Activated CD4-positive, alpha-beta T cell treated with anti-CD3 and anti-CD28 coated beads, Interleukin-2, amount 50 U/mL, for 1 hour (primary cell): ENCODE measurements at regions not wholly inside any gene's neighbourhood (a gene's known extent, or its start where the extent isn't known, plus 50 kb on each side); places are given as distances from the start of the nearest gene placed in this dataset.
"Not testable (repeated sequence)": the region's sequence is repeated elsewhere in the genome, so short reads cannot be mapped to it uniquely, and the experiment has no call there.

Experiments used
- DNase-seq: peaks from one replicate; pipeline ENCODE4 v3.0.0-alpha.2; 2020

DNA sequence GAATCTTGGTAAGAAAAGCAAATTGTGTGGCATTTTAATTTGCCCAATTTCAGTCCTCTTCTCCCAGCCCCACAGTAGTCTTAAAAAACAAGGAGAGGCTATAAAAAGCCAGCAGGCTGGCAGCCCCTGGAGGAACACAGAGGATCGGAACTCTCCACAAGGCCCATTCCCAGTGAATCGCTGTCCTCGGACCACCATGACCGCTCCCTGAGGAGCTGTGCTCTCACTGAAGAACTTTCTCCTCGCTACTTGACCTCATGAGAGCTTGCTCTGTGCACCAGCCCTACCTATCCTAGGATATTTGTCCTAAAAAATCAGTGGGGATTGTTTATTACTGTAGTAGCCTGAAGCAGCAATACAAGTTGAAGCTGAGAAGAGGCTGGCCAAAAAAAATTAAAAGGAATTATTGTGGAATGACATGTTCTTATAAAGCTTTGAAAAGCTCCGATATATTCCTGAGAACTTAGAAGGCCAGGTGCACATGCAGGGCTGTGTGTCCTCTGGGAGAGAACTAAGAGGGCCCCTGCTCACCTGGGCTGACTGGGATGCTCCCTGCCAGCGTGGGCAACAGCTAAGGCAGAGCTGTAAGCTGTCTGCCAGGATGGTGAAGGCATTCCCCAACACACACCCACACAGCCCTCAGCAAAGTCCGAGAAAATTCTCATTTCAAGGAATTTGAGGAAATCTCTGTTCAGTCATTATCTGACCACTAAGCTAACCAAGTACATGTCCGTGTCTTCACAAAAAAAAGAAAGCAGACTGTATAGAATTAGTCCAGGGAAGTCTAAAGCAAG is 148.8 kb upstream of the SFSWAP start:
- DNase-seq = no peak

DNA sequence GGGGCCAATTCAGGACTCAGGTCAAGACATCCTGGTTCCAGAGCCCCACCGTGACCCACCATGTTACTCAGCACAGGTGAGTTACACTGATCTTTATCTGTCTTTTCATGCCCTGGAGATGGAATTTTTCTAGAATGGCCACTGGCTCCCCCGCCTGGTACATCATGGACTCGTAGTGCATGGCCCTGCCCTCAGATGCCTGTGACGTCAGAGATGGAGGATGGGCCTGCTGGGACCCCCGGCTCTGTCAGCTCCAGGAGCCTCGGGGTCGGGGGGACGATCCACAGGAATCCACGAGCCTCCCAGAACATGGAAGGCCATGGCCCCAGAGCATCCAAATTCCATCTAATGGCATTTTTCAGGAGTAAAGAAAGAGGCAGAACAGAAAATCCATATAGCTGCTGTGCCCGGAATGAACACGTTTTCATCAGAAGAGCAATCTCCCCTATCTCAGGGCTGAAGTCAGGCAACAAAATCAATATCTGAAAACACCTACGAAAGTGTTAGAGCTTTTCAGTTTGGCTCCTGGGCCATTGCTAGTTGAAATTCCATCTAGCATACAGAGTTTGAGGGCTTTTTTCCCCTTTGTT is 146.7 kb upstream of the SFSWAP start:
- DNase-seq = not testable (repeated sequence)

DNA sequence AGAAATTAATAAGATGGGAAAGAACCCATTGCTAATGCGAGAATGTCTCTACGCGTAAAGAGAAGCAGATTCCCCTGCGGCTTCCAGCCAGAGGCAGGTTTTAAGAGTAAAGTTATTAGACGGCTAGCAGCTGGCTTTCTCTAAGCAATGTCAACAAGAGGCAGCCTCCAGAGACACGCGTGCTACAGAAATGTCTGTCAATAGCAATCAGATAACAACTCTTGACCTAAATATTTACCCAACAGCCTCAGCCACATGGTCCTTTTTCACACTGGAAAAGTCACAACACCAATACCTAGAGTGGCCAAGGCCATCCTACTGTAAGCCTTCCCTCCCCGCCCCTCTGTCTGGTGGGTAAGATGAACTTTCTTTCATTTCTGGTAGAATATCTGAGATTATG is 146.0 kb upstream of the SFSWAP start:
- no peak for DNase-seq

DNA sequence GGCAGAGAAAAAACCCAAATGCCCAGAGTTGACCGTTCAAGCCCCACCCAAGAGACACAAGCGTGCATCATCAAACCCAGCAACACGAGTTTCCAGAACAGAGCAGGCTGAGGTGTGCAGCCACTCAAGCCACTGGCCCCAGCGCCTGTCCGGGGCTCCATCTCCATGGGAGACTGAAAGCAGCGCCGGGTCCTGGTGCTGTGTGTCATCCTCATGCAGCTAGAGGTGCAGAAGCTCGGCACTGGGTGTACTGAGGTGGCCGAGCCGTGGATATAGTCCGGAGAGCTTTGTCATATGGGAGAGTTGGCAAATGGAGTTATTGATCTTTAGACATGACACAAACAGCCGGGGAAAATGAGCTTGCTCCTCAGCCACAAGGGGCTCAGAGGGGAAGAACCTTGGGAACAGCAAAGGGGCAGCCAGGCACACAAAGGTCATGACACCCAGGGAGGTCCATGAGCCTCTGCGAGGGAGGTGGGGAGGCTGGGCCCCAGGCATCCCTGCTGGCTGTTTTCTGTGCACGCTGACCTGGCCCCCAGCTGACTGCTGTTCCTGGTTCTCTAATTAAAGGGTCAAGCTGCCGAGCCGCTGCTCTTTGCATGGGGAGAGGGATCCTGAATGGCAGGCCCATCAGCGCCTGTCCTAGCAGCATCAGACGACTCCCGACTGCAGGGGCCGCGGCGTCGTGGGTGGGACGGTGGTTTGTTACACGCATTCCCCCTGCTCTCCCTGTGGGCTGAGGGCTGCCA is 145.4 kb upstream of the SFSWAP start:
- no peak for DNase-seq

DNA sequence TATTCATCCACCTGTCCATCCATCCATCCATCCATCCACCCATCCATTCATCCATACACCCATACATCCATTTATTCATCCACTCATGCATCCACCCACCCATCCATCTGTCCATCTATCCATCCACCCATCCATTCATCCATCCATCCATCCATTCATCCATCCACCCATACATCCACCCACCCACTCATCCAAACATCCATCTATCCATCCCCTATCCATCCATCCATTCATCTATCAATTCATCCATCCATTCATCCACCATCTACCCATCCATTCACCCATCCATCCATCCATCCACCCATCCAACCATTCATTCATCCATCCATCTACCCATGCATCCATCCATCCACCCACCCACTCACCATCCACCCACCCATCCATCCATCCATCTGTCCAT is 142.6 kb upstream of the SFSWAP start:
- no peak for DNase-seq

DNA sequence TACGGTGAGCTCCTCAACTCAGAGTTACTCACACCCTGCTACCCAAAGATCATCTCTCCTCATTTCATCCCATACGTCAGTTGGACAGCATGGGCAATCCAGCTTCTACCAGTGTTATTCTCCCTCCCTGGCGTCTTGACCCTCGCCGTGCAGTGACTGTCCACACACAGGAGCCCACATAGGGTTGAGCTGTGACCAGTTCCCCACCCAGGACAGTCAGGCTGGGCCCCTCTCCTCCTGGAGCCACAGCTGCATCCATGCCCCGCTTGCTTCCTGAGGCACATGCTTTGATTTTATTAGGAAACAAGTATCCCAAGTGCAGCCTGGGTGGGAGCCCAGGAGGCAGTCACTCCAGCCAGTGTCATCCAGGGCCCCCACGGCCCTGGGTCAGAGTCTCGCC is 140.3 kb upstream of the SFSWAP start:
- DNase-seq = no peak

DNA sequence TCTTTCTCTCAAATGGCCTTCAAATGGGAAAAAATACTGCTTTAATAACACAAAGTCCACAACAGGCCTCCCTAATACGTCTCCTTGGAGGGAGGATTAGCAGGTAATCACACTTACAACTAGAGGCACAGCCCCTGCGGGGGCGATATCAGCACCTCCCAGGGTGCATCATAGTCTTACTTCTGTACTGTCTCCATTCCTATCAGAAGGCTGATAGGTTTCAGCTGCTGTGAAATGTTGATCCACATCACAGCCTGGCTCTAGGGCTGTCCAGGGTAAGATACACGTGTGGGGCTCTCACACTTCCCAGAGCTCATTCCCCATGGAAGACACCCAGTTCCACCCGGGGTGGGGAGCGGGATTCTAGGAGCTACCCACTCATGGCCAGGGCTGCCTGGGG is 139.1 kb upstream of the SFSWAP start:
- DNase-seq = no peak

DNA sequence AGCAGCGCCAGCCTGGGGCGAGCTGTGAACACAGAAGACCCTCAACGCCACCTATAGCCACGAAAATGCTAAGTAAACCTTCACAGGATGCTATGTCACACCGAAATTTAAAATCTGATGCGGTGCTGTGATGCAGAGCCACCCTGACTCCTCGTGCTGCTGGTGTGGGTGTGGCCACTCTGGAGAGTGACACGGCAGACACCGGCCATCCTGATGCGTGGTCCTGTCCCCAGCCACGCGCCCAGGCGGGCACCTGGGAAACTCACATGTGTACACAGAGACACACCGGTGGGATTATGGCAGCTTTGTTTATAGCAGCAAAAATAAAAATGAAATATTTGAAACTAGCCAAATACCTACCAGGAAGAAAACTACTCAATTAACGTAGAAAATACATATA is 138.3 kb upstream of the SFSWAP start:
- no peak for DNase-seq

DNA sequence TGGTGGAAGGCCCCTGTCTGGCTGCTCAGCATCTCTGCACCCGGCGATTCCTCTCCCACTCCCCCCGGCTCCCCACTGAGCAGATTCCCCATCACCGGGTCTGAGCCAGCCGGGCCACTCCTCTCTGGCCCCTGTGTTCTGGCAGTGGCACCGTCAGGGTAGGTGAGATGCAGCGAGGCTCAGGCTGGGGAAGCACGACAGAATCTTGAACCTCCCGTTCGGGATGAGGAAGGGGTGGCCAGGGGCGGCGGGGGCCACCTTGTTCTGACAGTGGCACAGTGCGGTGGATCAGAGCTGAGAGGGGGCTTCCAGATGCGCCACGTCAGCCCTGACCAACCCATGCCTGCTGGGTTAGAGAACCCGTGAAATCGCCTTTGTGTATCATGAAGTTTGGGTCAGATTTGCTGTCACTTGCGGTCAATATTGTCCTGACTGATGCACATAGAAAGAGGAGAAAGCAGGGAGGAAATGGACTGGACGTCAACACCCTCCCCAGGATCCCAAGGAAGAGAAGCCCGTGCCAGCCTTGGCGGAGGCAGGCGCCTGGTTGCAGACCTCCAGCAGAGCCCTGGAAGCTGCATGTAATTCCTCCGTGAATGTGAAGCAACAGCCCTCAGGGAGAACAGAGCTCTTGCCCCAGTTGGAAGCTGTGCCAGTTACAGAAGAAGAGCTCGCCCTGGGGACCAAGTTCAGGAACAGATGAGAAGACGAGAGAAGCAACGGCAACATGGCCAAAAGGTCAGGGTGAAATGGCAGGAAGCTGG is 137.1 kb upstream of the SFSWAP start:
- no peak for DNase-seq

DNA sequence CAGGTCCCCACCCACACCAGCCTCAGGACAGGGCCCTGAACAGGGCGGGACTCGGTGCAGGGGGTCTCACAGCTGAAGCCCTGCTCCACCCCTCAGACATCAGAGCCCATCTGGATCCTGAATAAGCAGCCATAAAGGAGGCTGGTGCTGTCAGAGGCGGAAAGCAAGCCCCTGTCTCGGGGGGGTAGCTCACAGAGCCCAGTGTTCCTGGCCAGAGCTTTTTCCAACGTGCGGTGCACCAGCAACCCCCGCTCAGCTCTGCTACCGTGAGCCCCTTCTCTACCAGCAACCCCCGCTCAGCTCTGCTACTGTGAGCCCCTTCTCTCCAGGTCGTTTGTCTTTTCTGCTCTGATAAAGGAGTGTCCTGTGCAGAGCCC is 136.5 kb upstream of the SFSWAP start:
- no peak for DNase-seq

DNA sequence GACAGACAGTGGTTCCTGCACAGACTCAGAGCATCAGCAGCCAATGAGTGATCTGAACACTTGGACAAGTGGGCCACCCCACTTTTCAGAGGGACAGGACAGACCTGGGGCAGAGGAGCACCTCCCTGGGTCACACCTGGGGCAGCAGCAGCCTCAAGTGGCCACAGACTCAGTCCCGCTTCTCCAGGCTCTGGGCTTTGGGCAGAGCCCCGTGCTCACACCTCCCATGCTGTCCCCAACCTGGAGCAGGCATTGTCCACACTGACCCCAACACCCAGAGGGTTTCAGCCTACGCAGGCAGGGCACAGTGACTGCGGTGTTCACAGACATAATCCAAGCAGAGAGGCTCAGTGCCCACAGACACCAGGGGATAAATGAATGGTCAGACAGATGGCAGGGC is 135.5 kb upstream of the SFSWAP start:
- no peak for DNase-seq

DNA sequence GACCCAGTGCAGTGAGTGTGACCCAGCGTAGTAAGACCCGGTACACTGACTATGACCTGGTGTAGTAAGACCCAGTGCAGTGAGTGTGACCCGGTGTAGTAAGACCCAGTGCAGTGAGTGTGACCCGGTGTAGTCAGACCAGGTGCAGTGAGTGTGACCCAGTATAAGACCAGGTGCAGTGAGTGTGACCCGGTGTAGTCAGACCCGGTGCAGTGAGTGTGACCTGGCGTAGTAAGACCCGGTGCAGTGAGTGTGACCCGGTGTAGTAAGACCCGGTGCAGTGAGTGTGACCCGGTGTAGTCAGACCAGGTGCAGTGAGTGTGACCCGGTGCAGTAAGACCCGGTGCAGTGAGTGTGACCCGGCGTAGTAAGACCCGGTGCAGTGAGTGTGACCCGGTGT is 134.2 kb upstream of the SFSWAP start:
- not testable (repeated sequence) for DNase-seq

DNA sequence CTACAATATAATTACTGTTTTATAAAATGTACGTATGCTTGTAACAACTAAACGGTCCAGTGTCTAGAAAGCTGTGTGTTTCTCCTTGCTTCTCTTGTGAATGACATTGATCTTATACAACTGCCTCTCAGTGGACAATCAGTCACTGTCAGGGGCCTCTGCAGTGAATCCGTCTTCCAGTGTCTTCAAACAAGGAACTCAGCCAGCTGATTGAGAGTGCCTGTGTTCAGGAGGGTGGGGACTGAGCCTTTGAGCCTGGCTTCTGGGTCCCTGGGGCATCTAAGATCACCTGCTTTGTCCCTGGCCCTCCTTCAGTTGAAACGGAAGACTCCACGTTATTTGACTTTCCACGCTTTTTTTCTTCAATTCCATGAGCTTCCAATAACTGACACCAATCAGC is 133.1 kb upstream of the SFSWAP start:
- no peak for DNase-seq

DNA sequence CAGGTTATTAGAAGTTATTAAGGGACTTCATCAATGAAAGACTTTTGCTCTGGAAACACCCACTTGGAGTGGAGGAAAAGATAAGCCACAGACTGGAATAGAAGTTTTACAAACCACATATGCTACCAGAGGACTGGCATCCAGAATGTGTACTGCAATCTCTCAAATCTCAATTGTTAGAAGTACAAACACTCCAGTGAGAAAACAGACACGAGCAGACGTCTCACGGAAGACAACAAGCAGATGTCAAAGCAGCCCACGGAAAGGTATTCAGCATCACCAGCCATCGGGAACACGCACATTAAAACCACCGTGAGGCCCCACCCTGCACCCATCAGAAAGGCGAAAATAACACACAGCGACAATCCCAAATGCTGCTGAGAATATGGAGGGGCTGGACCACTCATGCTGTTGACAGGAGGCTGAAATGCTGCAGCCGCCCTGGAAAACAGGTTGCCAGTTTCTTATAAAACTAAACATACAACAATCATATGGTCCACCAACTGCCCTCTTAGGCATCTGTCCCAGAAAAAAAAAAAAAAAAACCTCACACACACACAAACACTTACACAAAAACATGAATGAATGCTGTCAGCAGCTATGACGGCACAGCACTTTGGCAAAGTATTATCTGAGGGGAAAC is 131.9 kb upstream of the SFSWAP start:
- no peak for DNase-seq

DNA sequence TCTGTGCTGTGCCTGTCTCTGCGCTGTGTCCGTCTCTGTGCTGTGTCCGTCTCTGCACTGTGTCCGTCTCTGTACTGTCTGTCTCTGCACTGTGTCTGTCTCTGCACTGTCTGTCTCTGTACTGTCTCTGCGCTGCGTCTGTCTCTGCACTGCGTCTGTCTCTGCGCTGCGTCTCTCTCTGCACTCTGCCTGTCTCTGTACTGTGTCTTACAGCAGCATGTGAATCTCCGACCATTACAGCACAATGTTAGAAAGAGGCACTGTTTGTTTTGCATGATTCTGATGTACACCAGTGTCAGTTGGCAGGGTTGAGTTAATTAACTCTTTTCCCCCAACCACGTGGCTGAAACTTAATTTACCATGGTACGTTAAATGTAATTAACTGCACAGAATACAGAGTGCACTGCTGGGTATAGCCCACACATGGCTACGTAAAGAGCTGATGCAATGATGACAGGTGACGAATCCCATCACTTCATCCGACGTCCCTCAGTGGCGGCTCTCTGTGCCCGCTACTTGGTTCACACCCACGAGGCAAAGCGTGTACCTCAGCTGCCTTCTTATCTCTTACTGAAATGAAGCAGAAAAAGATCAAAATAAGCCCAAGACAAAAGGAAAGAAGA is 127.7 kb upstream of the SFSWAP start:
- no peak for DNase-seq

DNA sequence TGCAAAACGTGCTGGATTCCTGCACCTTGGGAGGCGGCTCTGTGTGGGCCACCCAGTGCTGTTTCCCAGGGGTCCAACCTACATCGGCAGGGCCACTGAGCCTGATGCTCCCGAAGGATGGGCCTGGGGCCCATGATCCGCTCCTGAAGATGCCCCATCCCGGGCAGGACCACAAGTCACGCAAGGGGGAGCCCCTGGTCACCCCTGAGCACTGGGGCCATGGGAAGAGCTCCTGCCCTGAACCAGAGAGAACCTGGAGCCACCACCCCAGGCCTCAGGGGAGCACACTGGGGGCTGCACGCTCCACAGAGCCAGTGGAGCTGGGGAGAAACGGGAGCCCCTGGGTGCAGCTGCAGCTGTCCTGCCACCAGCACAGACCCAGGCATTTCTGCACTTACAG is 124.6 kb upstream of the SFSWAP start:
- no peak for DNase-seq

DNA sequence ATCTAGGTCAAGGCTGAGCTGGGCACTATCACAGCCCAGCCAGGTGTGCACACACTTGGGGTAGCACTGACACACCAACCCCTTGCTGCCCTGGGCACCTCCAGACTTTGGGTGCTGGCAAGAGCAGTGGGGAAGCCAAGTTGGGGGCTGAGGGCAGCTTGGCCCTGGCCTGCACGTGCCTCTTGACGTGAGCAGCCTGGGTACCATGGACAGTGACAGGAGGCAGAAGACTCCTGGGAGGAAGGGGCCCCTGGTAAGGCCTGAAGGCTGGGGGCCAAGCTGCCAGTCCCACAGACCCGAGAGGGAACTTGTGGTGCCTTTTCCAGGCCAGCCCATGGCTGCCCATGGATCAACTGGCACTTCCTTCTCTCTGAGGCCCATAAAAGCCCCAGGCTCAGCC is 124.1 kb upstream of the SFSWAP start:
- no peak for DNase-seq

DNA sequence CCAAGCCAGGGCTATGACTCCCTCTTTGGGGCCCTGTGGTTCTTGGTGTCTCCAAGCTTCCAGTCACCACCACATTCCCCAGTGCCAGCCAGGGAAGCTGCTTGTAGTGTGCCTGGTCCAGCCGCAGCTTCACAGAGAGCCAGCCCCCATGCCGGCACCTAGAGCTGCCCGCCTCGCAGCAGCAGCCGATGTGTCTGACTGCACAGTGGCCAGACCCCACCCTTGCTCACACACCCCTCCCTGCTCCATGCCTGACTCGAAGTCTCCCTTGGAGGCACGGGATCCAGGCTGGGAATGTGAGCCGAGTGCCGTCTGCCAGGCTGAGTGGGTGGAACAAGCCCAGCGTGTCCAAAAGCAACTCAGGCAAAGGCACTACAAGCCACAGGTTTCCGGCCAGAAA is 123.3 kb upstream of the SFSWAP start:
- no peak for DNase-seq

DNA sequence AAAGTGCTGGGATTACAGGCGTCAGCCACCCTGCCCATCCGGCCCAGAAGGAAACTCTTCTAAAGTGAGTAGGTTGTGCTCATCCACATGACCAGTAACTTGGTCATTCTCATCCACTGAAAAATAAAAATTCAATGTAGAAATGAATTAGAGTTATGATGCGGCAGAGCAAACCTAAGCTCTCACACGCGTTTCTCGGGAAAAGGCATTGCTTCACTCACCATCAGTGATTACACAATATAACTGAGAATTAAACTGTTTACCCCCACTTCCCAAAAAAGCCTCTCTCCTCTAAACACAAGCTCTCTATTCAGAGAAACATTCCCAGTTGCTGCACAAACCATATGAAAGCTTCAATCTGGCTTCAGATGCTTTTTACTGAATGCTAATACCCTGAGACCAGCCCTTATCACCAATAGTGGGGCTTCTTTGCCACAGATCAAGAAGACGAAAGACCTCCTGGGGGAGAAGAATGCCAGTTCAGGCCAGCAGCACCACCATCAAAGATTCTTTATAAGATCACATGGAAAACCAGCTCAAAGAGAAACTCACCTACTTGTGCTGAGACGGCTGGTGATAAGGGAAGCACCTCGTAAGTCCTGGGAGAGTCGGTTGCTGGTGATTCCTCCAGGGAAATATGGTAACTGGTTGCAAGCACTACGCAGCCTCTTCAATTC is 121.5 kb upstream of the SFSWAP start:
- DNase-seq = no peak

DNA sequence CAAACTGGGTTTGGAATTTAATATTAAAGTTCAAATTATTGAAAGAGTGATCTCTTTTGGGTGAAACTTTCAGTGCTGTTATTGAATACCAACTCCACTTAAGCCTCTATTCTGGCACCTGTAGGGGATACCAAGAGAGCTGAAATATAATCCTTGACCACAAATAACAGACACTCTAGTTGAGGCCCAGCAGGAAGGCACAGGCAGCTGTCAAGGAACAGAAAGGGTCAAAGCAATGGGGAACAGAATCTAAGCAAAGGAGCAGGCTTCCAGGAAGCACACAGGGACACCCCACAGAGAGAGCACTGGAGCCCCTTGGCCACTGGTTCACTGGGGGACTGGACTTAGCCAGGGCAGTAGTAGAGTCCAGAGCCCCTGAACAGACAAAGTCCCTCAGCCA is 120.9 kb upstream of the SFSWAP start:
- no peak for DNase-seq

DNA sequence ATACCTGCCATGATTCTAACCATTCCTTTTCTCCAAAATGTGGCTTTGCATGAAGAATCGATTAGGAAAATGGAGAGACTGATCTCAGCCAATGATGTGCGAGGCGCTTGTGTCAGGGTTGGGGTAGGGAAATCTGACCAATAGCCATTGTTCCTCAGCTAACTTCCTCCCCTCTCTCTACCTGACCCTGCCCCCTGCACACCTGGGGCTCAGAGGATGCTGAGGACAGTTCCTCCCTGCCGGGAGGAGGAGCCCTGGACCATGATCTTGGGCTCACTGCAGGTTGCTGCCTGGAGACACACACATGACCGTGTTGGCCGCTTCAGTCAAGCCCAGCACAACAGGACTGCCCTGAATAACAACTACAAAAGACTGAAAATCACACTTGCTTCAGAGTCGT is 119.8 kb upstream of the SFSWAP start:
- DNase-seq = no peak
